Neuron (in vitro differentiated cells): ENCODE measurements at regions not wholly inside any gene's neighbourhood (a gene's known extent, or its start where the extent isn't known, plus 50 kb on each side); places are given as distances from the start of the nearest gene placed in this dataset.

Experiments used
- H2AFZ ChIP-seq: one replicate; pipeline ENCODE4 v1.6.1; 2013; ENCODE audit warnings: low read depth, mild to moderate bottlenecking, inconsistent platforms, low read length, moderate library complexity
- H3K27me3 ChIP-seq: one replicate; pipeline ENCODE4 v1.6.1; 2013; ENCODE audit warnings: low read length; ENCODE audit not compliant: insufficient read depth
- H3K36me3 ChIP-seq: one replicate; pipeline ENCODE4 v1.6.1; 2013; ENCODE audit warnings: low read length; ENCODE audit not compliant: insufficient read depth
- H3K4me1 ChIP-seq: one replicate; pipeline ENCODE4 v1.6.1; 2013; ENCODE audit warnings: low read length; ENCODE audit not compliant: insufficient read depth
- H3K4me3 ChIP-seq: 2 replicates; pipeline ENCODE4 v1.5.1; 2013; ENCODE audit warnings: mild to moderate bottlenecking, low read length, moderate library complexity
- H3K9me3 ChIP-seq: one replicate; pipeline ENCODE4 v1.6.1; 2013; ENCODE audit warnings: low read length

GRCh38 chr1:181190364-181191035 lies 102.0 kb downstream of the IER5 start:
- H3K9me3 ChIP-seq: no peaks in the 10 kb centered on the region
- H3K27me3 ChIP-seq: no peaks in the 10 kb centered on the region
- peak overlapping the region; percentile 26 for H2AFZ ChIP-seq
- peaks cover 2% of the 10 kb centered on the region for H3K4me1 ChIP-seq
- no peaks in the 10 kb centered on the region for H3K36me3 ChIP-seq
- no peak overlapping the region for H3K4me3 ChIP-seq

DNA sequence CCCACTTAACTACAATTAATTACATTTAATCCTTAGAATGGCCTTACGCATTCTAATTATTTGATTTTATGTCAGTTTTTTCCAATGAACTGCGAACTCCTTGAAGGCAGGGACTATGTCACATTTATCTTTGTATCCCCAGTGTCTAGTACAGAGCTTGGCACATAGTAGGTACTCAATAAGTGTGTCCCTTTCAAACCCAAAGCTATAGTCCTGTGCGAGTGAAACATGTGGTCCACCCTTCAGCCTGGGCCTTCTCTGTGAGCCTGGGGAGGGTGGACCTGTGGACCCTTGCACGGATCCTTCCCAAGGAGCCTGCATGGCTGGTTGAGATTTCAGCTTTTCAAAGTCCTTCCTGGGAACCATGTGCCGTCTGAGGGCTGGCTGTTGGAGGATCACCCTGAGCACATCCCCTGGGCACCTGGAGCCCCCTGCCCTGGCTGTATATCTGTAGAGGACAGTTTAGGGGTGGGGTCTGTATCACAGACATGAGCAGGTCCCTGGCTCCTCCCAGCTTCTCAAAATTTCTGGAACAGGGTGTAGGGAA lies 103.1 kb downstream of the IER5 start:
- Histone ChIP-seq H3K36me3 (no peaks in the 10 kb centered on the region), H3K4me3 (no peak overlapping the region), H3K9me3 (no peaks in the 10 kb centered on the region), H3K27me3 (no peaks in the 10 kb centered on the region), H3K4me1 (peaks cover 2% of the 10 kb centered on the region), H2AFZ (no peak overlapping the region)

DNA sequence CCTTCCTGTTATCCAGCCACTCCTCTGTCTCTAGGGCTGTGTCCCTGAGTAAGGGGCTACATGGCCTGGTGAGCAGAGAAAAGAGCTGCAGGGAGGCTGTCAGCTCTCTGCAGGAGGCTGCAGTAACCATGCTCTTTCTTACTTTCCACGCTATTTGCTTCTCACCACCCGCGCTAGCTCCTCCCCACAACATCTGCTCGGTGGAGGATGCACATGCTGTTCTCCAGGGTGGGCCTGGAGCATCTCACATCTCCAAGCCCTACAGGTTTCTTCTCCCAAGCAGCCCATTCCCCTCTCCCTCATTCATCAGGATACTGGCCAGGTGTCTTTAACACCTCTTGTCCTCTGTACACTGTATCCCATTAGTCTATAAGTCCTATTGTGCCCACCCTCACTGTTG lies 103.8 kb downstream of the IER5 start:
- H3K4me3 ChIP-seq: no peak overlapping the region
- H3K36me3 ChIP-seq: no peaks in the 10 kb centered on the region
- no peaks in the 10 kb centered on the region for H3K27me3 ChIP-seq
- no peak overlapping the region for H2AFZ ChIP-seq
- no peaks in the 10 kb centered on the region for H3K9me3 ChIP-seq
- peaks cover 2% of the 10 kb centered on the region for H3K4me1 ChIP-seq

DNA sequence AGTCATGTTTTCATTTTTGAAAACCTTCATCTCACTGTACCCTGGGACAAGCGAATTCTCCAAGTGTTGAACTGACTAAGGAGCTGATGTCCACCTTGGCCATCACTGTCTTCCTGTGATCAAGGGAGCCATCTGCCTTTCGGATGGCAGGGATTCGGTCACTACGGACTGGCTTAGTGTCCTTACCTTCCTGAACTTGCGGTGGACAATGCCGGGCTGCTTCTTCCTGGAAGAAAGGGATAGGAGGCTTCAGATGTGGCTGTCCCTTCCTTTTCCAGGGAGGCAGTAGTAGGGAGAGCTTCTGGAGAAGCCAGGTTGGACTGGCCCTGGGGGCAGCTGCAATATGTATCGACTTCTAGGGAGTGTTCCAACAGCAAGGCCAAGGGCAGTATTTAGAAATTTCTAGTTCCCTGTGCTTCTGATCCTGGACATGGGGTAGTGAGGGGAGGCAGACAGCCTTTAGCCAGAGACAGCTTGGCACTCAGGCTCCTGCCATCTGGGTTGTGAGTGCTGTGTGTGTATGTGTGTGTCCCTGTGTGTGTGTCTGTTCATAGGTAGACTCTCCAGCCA lies 114.6 kb downstream of the IER5 start:
- no peak overlapping the region for H3K4me3 ChIP-seq
- no peak overlapping the region for H2AFZ ChIP-seq
- no peaks in the 10 kb centered on the region for H3K4me1 ChIP-seq
- H3K36me3 ChIP-seq: no peaks in the 10 kb centered on the region
- H3K27me3 ChIP-seq: peaks cover 16% of the 10 kb centered on the region
- no peaks in the 10 kb centered on the region for H3K9me3 ChIP-seq

GRCh38 chr1:181204530-181204929 lies 116.0 kb downstream of the IER5 start:
- Histone ChIP-seq H3K4me3 (no peak overlapping the region), H3K36me3 (no peaks in the 10 kb centered on the region), H3K9me3 (no peaks in the 10 kb centered on the region), H3K4me1 (no peaks in the 10 kb centered on the region), H2AFZ (no peak overlapping the region), H3K27me3 (peaks cover 16% of the 10 kb centered on the region)

- H3K36me3 ChIP-seq: no peaks in the 10 kb centered on the region
- H3K9me3 ChIP-seq: no peaks in the 10 kb centered on the region
- peaks cover 16% of the 10 kb centered on the region for H3K27me3 ChIP-seq
- no peak overlapping the region for H3K4me3 ChIP-seq
- no peaks in the 10 kb centered on the region for H3K4me1 ChIP-seq
- no peak overlapping the region for H2AFZ ChIP-seq
These were observed 117.4 kb downstream of the IER5 start for GRCh38 chr1:181205901-181206300.

GRCh38 chr1:181206513-181206912 lies 118.0 kb downstream of the IER5 start:
- no peaks in the 10 kb centered on the region for H3K4me1 ChIP-seq
- H3K4me3 ChIP-seq: no peak overlapping the region
- H2AFZ ChIP-seq: no peak overlapping the region
- H3K9me3 ChIP-seq: no peaks in the 10 kb centered on the region
- peaks cover 16% of the 10 kb centered on the region for H3K27me3 ChIP-seq
- H3K36me3 ChIP-seq: no peaks in the 10 kb centered on the region

DNA sequence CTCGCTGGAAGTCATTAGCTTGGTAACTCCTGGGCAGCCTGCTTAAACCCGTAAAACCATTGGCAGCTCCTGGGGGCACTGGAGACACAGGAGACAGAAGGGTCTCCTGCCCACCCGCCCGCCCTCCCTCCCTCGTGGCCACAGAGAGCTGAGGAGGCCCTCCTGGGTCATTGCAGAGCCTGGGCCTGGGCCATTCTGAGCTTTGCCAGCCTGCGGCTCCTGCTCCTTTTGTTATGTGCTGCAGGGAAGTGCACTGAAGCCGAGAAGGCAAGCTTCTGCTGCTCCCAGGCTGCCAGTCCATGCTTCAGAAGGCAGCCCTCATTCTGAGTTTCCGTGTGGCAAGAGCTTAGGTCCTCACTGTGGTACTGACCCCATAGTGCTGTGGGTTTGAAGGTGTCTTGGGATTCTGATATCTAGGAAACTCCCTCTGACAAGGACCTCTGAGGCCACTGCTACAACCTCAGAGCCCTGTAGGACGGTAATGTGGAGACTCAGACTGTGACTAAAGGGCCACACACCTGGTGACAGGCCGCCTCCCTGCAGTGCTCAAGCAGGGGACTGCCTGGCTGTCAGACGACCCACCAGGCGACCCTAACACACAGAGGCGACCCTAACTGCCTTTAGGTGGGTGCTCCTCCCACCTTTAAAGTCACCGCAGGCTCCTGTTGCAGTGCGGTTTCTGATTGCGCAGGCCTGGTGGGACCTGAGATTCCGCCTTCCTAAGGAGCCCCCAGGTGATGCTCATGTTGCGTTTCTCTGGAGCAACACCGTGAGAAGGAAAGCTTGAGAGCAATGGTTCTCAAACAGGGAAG lies 118.7 kb downstream of the IER5 start:
- H2AFZ ChIP-seq: no peak overlapping the region
- H3K4me3 ChIP-seq: no peak overlapping the region
- H3K27me3 ChIP-seq: peaks cover 16% of the 10 kb centered on the region
- no peaks in the 10 kb centered on the region for H3K9me3 ChIP-seq
- H3K4me1 ChIP-seq: no peaks in the 10 kb centered on the region
- H3K36me3 ChIP-seq: no peaks in the 10 kb centered on the region

GRCh38 chr1:181208083-181208482 lies 119.6 kb downstream of the IER5 start:
- no peaks in the 10 kb centered on the region for H3K4me1 ChIP-seq

DNA sequence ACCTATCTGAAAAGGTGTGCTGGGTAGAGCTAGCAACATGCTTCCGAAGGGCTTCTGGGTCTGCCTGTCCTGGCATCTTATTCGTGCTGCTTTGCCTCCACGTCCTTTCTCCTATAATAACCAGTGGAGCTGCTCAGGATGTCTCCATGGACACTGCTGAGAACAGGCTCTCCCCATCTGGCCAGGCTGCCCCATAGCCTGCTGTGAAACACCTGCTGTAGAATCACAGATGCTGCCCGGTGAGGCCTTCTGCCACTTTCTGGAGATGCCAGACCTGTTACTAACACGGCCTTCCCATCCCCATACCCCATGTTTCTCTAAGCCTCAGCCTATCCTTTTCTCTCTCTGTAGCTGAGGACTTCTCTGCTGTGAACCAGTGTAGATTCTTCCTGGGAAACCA lies 120.5 kb downstream of the IER5 start:
- Histone ChIP-seq H2AFZ (no peak overlapping the region), H3K9me3 (no peaks in the 10 kb centered on the region), H3K4me3 (no peak overlapping the region), H3K4me1 (no peaks in the 10 kb centered on the region), H3K27me3 (peaks cover 16% of the 10 kb centered on the region), H3K36me3 (no peaks in the 10 kb centered on the region)

More at GRCh38 chr1:181208083-181208482, 119.6 kb downstream of the IER5 start:
- Histone ChIP-seq H2AFZ (no peak overlapping the region), H3K9me3 (no peaks in the 10 kb centered on the region), H3K27me3 (peaks cover 16% of the 10 kb centered on the region), H3K4me3 (no peak overlapping the region), H3K36me3 (no peaks in the 10 kb centered on the region)

DNA sequence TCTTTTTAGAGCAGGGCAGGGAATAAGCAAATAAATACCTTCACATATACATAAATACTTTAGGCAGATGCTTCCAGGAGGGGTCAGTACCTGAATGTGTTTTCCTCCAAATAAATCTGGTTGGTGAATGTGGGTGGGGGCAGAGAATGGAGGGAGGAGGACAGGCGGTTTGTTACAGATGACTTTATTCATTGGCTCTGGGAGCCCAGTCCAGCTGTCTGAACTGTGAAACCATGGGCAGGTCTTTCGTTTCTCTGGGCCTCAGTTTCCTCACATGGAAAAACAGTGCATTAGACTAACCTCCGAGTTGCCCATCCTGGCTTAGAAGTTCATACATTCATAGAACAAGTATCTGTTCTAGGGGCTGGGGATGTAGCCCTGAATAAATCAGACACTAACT lies 124.6 kb downstream of the IER5 start:
- H3K4me3 ChIP-seq: no peak overlapping the region
- H3K4me1 ChIP-seq: peaks cover 2% of the 10 kb centered on the region
- H3K27me3 ChIP-seq: peaks cover 4% of the 10 kb centered on the region
- H3K9me3 ChIP-seq: no peaks in the 10 kb centered on the region
- no peak overlapping the region for H2AFZ ChIP-seq
- H3K36me3 ChIP-seq: no peaks in the 10 kb centered on the region

- no peaks in the 10 kb centered on the region for H3K36me3 ChIP-seq
These were observed 128.1 kb downstream of the IER5 start for GRCh38 chr1:181216591-181216994.

DNA sequence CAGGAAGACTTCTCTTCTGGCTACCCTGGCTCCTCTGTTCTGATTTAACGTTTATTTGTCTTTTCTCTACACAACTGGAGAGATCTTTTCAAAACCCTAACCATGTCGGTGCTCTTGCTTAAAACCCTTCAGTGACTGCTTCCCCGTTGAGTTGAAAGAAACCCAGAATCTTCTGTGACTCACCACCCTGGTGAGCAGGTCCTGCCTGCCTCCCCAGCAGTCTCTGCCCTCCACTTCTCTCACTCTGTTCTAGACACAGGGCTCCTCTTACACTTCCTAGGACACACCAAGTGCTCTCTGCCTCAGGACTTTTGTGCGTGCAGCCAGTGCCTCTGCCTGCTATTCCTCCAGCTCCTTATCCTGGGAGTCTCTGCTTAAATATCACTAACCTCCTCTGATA lies 131.4 kb downstream of the IER5 start:
- no peak overlapping the region for H3K4me3 ChIP-seq
- H2AFZ ChIP-seq: no peak overlapping the region
- H3K36me3 ChIP-seq: no peaks in the 10 kb centered on the region
- H3K4me1 ChIP-seq: peaks cover 2% of the 10 kb centered on the region
- H3K27me3 ChIP-seq: no peaks in the 10 kb centered on the region
- H3K9me3 ChIP-seq: no peaks in the 10 kb centered on the region

More at GRCh38 chr1:181216591-181216994, 128.1 kb downstream of the IER5 start:
- peaks cover 2% of the 10 kb centered on the region for H3K4me1 ChIP-seq
- H3K27me3 ChIP-seq: peaks cover 4% of the 10 kb centered on the region
- no peak overlapping the region for H3K4me3 ChIP-seq
- H2AFZ ChIP-seq: no peak overlapping the region
- no peaks in the 10 kb centered on the region for H3K9me3 ChIP-seq
